Heart left ventricle (tissue), 16 donors: ENCODE measurements at regions not wholly inside any gene's neighbourhood (a gene's known extent, or its start where the extent isn't known, plus 50 kb on each side); places are given as distances from the start of the nearest gene placed in this dataset.

Source experiments
- ATAC-seq, 4 donors: fragments of 200-7000 bp; cut with Tn5 transposase; one replicate each; pipeline ENCODE4 v1.9.1; 2020 to 2022; ENCODE audit warnings: moderate library complexity in 4 of 4, mild to moderate bottlenecking in 3 of 4, moderate number of reproducible peaks in 1 of 4
- DNase-seq, 5 donors: peaks; one replicate each; pipeline ENCODE4 v3.0.0-alpha.2; 2020
- H3K27ac ChIP-seq, 12 donors: fragments of 200-600 bp; sonication (generic) in 4 of 12; one replicate each; pipeline versions ENCODE4 v1.5.0 to v1.8.0; 2016 to 2022; ENCODE audit warnings: mild to moderate bottlenecking in 2 of 12
- H3K27me3 ChIP-seq, 9 donors: fragments of 200-600 bp; sonication (generic) in 2 of 9; one replicate each; pipeline versions ENCODE4 v1.5.1 to v1.8.0; 2016 to 2022; ENCODE audit warnings: mild to moderate bottlenecking in 3 of 9
- H3K36me3 ChIP-seq, 9 donors: fragments of 200-600 bp; sonication (generic) in 2 of 9; one replicate each; pipeline versions ENCODE4 v1.5.0 to v1.8.0; 2018 to 2022; ENCODE audit warnings: mild to moderate bottlenecking in 2 of 9
- H3K4me1 ChIP-seq, 12 donors: fragments of 200-600 bp; sonication (generic) in 4 of 12; one replicate each; pipeline versions ENCODE4 v1.5.0 to v1.8.0; 2016 to 2022; ENCODE audit warnings: mild to moderate bottlenecking in 3 of 12
- H3K4me3 ChIP-seq, 12 donors: fragments of 200-600 bp; sonication (generic) in 4 of 12; one replicate each; pipeline versions ENCODE4 v1.5.0 to v1.8.0; 2017 to 2022; ENCODE audit warnings: mild to moderate bottlenecking in 9 of 12, moderate library complexity in 4 of 12
- H3K9me3 ChIP-seq, 12 donors: fragments of 200-600 bp; sonication (generic) in 4 of 12; one replicate each; pipeline versions ENCODE4 v1.5.0 to v1.8.0; 2016 to 2022; ENCODE audit warnings: mild to moderate bottlenecking in 1 of 12
- POLR2A ChIP-seq, 2 donors: fragments of 450-650 bp; IDR thresholded peaks; one replicate each; pipeline ENCODE4 v1.6.1; 2017; ENCODE audit warnings: antibody characterized with exemption in 2 of 2, mild to moderate bottlenecking in 2 of 2, moderate library complexity in 2 of 2
- WGBS, 4 donors: extraction: QIAGEN DNeasy Blood & Tissue Kit in 2 of 4; methylation state at CpG; one replicate each; pipeline versions ENCODE4 v1.1.5 to v1.1.7; 2013 to 2018; 5-methylcytosine and 5-hydroxymethylcytosine counted together
- intact Hi-C, 10 donors: fragments of 100-400 bp; cut with DNase I; formaldehyde crosslinking; loops; one replicate each; pipeline versions ENCODE4 v1.11.1 to v1.14.2; 2022
- TF ChIP-seq, protein P1 (sequence below), 12 donors: fragments of 200-600 bp; sonication (generic) in 4 of 12; IDR thresholded peaks; one replicate each; pipeline versions ENCODE4 v1.5.0 to v1.8.0; 2018 to 2022; ENCODE audit warnings: antibody characterized with exemption in 12 of 12, mild to moderate bottlenecking in 5 of 12
- donor health status: ischemic (EF 13 %, LVEDD 7.1; RV severe dilation, severe dysfunction).
- donor health status: healthy with polysubstance abuse.
- donor health status: DM: no; HTN: yes; CAD: no.
- donor health status: DM: no; HTN: no; CAD: no.
- donor health status: ischemic (EF 25% LVEDD 6.9; RV normal size, moderate dysfunction).
- donor health status: ischemic (EF 25% LVEDD 5.7; RV mildly dilated, moderate dysfunction).
- donor health status: healthy.
- donor health status: DM: yes; HTN: yes; CAD: no.
- donor health status: ischemic (EF 35%, LVEDD 5.7; RV mildly dilated, moderate dysfunction).
- donor health status: nonischemic (EF 11% LVEDD 7.7; RV severe dilation, severe dysfunction).
- donor health status: DM: yes; HTN: yes; CAD: no.
- donor health status: PGD.
- donor health status: ischemic (EF 29% LVEDD 5.4; RV normal size, mild dysfunction).
- donor health status: nonischemic (EF 23%, LVEDD 6.1; RV moderate dilation, normal function).

DNA sequence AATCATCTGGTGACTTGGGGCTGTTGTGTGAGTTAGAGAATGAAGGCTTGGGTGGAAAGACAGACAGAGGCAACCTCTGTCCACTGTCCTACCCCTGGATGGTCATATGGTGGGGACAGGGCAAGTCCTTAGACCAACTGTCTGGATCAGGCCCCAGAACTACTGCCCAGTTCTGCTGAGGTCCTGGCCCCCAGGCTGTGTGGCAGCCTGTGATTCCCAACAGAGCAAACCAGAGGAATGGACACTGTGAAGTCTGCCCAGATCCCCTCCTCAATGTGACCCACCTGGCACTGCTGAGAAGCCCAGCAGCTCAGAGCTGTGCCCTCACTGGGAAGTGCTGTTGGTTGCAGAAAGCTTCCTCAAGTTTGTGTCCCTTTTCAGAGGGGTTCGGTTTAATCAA lies 69.0 kb downstream of the GGTLC2 start:
- 71 to 91% (median 88%) methylated on average over 1 of the region's 1 CpG for WGBS, 4 donors

DNA sequence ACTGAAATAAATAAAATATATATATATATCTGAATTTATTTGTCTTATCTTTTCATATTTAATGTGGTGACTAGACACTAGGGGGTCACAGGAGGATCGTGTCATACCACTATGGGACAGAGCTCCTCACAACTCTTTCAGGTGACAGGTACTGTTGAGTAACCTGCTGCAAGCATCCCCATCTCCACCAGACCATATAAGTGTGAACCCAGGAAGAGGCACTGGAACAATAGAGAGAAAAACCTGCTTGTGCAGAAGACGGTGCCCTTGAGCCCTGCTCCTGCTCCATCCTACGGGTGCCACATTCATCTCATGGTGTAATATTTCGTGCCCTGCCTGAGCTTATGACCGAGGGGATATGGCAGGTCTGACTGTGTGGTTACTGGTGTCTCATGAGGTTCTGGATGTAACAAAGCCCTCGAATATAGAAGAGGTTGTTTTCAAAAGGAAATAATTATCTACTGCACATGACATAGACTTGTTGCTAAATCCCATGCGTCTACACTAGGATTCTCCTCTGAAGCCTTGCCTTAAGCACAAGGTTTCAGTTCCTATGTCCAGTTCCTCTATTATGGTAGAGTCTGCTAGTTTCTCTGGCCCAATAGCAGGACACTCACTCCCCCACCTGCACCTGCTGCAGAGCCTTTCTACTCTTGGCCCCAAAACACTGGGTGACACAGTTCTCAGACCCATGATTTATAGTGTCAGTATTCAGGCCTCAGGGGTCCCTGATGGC lies 70.4 kb downstream of the GGTLC2 start:
- ATAC-seq, result peak in 2 of 4 donors; percentile 47 to 60

More for the DNA sequence above, 69.0 kb downstream of the GGTLC2 start:
- Histone ChIP-seq H3K36me3 (no peaks in the 10 kb centered on the region), H3K4me1 (peaks cover 0 to 14% (median 0%) of the 10 kb centered on the region in 12 donors), H3K27ac (no peak overlapping the region), H3K9me3 (no peaks in the 10 kb centered on the region), H3K4me3 (no peak overlapping the region), H3K27me3 (peaks cover 0 to 39% (median 0%) of the 10 kb centered on the region in 9 donors)
- ATAC-seq (no peak), DNase-seq (no peak)
- TF ChIP-seq POLR2A (IDR thresholded peaks at IDR 0.05), result no peak
- TF ChIP-seq, protein P1, sequence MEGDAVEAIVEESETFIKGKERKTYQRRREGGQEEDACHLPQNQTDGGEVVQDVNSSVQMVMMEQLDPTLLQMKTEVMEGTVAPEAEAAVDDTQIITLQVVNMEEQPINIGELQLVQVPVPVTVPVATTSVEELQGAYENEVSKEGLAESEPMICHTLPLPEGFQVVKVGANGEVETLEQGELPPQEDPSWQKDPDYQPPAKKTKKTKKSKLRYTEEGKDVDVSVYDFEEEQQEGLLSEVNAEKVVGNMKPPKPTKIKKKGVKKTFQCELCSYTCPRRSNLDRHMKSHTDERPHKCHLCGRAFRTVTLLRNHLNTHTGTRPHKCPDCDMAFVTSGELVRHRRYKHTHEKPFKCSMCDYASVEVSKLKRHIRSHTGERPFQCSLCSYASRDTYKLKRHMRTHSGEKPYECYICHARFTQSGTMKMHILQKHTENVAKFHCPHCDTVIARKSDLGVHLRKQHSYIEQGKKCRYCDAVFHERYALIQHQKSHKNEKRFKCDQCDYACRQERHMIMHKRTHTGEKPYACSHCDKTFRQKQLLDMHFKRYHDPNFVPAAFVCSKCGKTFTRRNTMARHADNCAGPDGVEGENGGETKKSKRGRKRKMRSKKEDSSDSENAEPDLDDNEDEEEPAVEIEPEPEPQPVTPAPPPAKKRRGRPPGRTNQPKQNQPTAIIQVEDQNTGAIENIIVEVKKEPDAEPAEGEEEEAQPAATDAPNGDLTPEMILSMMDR (IDR thresholded peaks at IDR 0.05), result no peak
- intact Hi-C loops, result no loop called here

GRCh38 chr22:22716136-22716665 lies 71.8 kb downstream of the GGTLC2 start:
- WGBS, 4 donors, result 83 to 89% (median 83%) methylated on average over 6 of the region's 6 CpGs
- Histone ChIP-seq H3K27me3 (peaks cover 0 to 46% (median 0%) of the 10 kb centered on the region in 9 donors), H3K4me3 (no peak overlapping the region), H3K27ac (no peak overlapping the region), H3K36me3 (no peaks in the 10 kb centered on the region), H3K4me1 (peaks cover 0 to 24% (median 0%) of the 10 kb centered on the region in 12 donors), H3K9me3 (no peaks in the 10 kb centered on the region)
- TF ChIP-seq, protein P1 (IDR thresholded peaks at IDR 0.05), result no peak
- no peak for TF ChIP-seq POLR2A (IDR thresholded peaks at IDR 0.05)
- intact Hi-C loops, result no loop called here
- ATAC-seq (no peak), DNase-seq (no peak)

More for the DNA sequence above, 70.4 kb downstream of the GGTLC2 start:
- 65 to 82% (median 72%) methylated on average over 7 of the region's 7 CpGs for WGBS, 4 donors
- Histone ChIP-seq H3K27me3 (peaks cover 0 to 52% (median 0%) of the 10 kb centered on the region in 9 donors), H3K4me1 (peaks cover 0 to 14% (median 0%) of the 10 kb centered on the region in 12 donors), H3K36me3 (no peaks in the 10 kb centered on the region), H3K9me3 (no peaks in the 10 kb centered on the region), H3K27ac (peak overlapping the region in 1 of 12 donors; percentile 52), H3K4me3 (no peak overlapping the region)
- intact Hi-C loops, result no loop called here
- no peak for DNase-seq
- no peak for TF ChIP-seq POLR2A (IDR thresholded peaks at IDR 0.05)
- TF ChIP-seq, protein P1 (IDR thresholded peaks at IDR 0.05), result no peak

DNA sequence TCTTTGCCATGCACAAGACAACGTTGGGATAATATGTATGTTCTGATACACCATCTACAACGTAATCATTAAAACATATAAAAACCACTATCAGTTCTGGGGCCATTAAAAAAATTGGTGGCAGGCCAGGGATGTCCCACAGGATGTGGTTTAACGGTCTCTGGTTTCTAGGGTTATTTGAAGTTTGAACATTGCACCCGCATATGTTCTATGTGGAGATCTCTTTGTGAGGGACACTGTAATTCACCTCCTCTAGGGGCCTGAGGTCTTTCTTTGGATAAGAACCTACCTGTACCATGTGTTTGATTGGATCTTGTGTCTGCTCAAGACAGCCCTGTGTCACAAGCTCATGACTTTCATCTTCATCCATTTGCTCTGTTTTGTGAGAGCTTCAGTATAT lies 73.2 kb downstream of the GGTLC2 start:
- DNase-seq, result no peak
- intact Hi-C loops, result no loop called here
- Histone ChIP-seq H3K4me1 (peaks cover 0 to 36% (median 0%) of the 10 kb centered on the region in 12 donors), H3K4me3 (no peak overlapping the region), H3K9me3 (no peaks in the 10 kb centered on the region), H3K27ac (no peak overlapping the region), H3K36me3 (no peaks in the 10 kb centered on the region), H3K27me3 (peaks cover 0 to 41% (median 0%) of the 10 kb centered on the region in 9 donors)
- WGBS, 4 donors, result 49 to 72% (median 61%) methylated on average over 4 of the region's 4 CpGs
- ATAC-seq, result no peak
- no peak for TF ChIP-seq POLR2A (IDR thresholded peaks at IDR 0.05)
- TF ChIP-seq, protein P1 (IDR thresholded peaks at IDR 0.05), result no peak
